ENCODE measurements at regions not wholly inside any gene's neighbourhood (a gene's known extent, or its start where the extent isn't known, plus 50 kb on each side); places are given as distances from the start of the nearest gene placed in this dataset.
"Not testable (repeated sequence)": the region's sequence is repeated elsewhere in the genome, so short reads cannot be mapped to it uniquely, and the experiment has no call there.

GRCh38 chr2:139550873-139551272 is 770.7 kb upstream of the NXPH2 start:
- DNase-seq (ENCODE audit: low spot score), result no peak

DNA sequence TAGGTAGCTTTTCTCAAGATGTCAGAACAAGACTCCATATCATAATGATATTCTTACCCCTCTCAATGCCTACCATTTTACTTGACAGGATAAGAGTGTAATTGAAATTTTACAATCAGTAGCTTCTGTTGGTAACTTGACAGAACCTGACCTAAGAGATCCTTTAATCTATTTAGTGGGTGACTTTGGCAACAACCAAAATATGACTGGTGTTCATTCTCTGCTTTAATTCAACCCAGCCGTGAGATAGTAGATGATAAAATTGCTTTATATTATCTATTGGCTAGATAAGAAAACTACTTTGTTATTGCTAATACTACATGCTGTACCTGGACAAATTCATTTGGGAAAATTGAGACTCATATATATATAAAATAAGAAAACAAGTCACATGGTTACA is 770.2 kb upstream of the NXPH2 start:
- DNase-seq (ENCODE audit: low spot score), result no peak

GRCh38 chr2:139544186-139544851 is 764.1 kb upstream of the NXPH2 start:
- no peak for DNase-seq (ENCODE audit: low spot score)

DNA sequence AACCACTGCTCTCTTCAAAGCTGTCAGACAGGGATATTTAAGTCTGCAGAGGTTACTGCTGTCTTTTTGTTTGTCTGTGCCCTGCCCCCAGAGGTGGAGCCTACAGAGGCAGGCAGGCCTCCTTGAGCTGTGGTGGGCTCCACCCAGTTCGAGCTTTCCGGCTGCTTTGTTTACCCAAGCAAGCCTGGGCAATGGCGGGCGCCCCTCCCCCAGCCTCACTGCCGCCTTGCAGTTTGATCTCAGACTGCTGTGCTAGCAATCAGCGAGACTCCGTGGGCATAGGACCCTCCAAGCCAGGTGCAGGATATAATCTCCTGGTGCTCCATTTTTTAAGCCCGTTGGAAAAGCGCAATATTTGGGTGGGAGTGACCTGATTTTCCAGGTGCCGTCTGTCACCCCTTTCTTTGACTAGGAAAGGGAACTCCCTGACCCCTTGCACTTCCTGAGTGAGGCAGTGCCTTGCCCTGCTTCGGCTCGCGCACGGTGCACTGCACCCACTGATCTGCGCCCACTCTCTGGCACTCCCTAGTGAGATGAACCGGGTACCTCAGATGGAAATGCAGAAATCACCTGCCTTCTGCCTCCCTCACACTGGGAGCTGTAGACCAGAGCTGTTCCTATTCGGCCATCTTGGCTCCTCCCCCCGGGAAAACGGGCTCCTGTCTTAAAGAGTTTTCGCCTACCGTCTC is 758.3 kb upstream of the NXPH2 start:
- not testable (repeated sequence) for DNase-seq (ENCODE audit: low spot score)

DNA sequence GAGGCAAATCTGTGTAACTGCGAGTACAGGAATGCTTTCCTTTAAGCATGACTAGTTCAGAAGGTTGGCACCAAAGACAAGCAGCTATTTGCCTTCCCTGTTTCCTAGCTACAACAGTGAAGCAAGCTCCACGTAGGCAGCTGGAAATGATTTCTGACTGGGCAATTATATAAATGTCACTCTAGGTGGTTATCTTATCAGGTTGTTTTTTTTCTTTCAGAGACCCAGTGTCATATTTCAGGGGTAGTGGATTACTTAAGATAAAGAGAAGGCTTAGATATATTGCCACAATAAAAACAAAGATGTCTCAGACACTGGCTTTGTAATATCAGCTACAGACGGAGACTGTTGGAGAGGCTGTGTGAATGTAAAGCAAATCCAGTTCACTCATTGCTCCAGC is 748.9 kb upstream of the NXPH2 start:
- DNase-seq (ENCODE audit: low spot score), result no peak

- no peak for DNase-seq (ENCODE audit: low spot score)
Observed at GRCh38 chr2:139526781-139527180, 746.6 kb upstream of the NXPH2 start.

DNA sequence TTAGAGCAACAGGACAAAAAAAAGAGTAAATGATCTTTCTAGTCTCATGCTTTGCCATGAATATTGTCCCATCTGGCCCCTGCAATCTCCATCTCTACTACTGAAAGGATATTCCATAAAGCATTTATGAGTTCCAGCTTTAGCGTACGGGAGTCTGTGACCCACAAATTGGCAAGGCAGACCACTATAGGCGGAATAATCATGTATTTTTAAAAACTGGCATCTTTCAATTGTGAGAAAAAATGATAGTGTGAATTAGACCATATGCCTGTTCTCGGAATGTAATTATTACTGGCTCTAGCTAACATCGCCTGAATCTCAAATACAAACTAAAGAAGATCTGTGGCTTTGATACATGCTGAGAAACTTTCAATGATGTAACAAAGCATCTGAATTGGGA is 738.1 kb upstream of the NXPH2 start:
- DNase-seq (ENCODE audit: low spot score), result no peak

- no peak for DNase-seq (ENCODE audit: low spot score)
Observed at GRCh38 chr2:139514951-139515350, 734.8 kb upstream of the NXPH2 start.

- no peak for DNase-seq (ENCODE audit: low spot score)
Observed at GRCh38 chr2:139495851-139496250, 715.7 kb upstream of the NXPH2 start.

DNA sequence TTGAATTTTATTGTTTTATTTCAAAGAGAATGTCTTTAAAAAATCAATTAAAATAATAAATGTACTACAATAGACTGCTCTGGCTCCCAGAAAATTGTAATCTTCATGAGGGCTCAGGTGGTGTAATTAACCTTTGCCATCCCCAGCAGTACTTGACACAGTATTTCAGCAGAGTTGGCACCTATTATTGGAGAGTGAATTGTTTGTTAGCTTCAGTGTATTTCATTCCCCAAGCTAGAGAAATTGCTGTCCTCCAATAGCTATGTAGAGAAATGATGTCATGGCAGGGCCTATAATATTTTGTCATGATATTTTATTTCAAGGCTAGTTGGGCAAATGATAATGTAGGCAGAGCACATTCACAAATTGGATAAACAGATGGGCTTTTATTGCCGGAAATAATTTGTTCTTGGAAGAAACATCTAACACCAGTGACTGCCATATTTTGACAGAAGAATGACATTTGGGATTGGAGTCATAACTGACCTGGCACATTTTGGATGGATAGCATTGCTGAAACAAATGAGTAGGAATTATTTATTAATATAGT is 712.0 kb upstream of the NXPH2 start:
- DNase-seq (ENCODE audit: low spot score), result no peak

DNA sequence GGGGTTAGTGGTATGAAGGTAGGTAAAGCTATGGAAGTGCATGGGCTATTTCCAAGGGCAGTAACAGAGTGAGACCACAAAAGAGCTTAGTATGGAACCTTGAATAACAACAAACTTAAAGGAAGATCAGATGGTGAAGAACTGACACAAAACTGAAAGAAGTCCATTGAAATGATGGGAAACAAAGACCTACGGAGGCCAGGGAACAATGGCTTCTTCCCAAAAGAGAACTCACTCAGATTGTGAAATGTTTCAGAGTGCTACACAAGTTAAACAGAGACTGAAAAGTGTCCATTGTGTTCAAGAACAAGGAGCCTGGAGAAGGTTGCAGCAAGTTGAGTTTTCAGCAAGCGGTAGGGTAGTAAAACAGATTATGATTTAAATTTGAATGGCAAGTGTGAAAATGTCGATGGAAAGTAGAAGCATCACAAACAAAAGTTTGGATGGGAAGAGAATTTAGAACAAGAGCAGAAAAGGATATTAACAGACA is 700.0 kb upstream of the NXPH2 start:
- DNase-seq (ENCODE audit: low spot score), result no peak

- DNase-seq (ENCODE audit: low spot score), result no peak
Observed at GRCh38 chr2:139478165-139478914, 698.1 kb upstream of the NXPH2 start.

DNA sequence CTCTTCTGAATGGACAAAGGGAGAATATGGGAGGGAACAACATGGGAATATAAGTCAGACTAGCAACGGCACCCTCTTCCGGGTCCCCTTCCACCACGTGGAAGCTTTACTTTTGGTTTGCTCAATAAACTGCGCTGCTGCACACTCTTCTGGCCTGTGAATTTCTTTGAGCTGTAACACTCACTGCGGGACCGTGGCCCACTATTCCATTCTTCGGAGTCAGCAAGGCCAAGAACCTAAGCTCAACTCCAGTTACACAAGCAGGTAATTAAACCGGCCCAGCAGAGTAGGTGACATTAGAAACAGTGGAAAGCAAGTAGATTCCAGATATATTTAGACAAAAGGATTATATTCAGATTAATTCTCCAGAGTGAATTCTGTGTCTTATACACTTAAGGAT is 697.4 kb upstream of the NXPH2 start:
- no peak for DNase-seq (ENCODE audit: low spot score)

- no peak for DNase-seq (ENCODE audit: low spot score)
Observed at GRCh38 chr2:139469985-139470384, 689.8 kb upstream of the NXPH2 start.

GRCh38 chr2:139465789-139466188 is 685.6 kb upstream of the NXPH2 start:
- no peak for DNase-seq (ENCODE audit: low spot score)

- DNase-seq (ENCODE audit: low spot score), result no peak
Observed at GRCh38 chr2:139457873-139458272, 677.7 kb upstream of the NXPH2 start.

- DNase-seq (ENCODE audit: low spot score), result no peak
Observed at GRCh38 chr2:139454251-139454650, 674.1 kb upstream of the NXPH2 start.

- DNase-seq (ENCODE audit: low spot score), result no peak
Observed at GRCh38 chr2:139439100-139439499, 658.9 kb upstream of the NXPH2 start.

DNA sequence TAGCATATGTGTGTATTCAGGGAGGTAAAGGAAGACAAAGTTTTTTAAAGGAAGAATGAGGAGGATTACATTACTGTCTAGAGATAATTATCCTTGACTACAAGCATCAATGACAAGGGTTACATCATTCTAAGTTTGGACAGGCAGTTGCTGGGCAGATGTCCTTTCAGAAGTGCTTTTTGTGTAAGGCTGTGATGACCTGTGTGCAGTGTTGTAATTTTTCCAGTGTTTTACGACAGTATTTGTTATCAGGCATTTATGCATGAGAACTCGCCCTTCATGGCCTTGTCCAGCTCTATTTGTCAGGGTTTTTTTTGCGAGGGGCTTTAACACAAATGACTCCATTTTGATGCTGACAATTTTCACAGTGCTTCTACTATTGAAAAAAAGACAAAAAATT is 658.3 kb upstream of the NXPH2 start:
- DNase-seq (ENCODE audit: low spot score), result no peak

- DNase-seq (ENCODE audit: low spot score), result no peak
Observed at GRCh38 chr2:139427164-139427563, 647.0 kb upstream of the NXPH2 start.

DNA sequence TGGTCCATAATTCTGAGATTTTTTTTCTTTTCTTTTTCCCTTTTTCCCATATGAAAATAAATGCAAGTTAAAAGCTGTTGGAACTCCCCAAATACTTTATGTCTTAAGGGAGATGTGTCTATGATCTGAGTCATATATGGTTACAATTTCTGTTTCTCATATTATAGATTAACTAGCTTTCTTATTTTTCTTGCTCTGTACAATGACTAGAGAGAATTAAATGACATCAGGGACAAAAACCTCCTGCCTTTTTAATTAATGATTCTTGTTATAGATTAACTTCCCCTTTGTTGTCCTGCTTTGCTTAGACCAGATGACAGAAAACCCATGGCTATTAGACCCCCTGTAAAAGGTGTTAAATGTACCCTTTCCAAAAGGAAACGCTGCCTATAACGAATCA is 643.9 kb upstream of the NXPH2 start:
- no peak for DNase-seq (ENCODE audit: low spot score)

DNA sequence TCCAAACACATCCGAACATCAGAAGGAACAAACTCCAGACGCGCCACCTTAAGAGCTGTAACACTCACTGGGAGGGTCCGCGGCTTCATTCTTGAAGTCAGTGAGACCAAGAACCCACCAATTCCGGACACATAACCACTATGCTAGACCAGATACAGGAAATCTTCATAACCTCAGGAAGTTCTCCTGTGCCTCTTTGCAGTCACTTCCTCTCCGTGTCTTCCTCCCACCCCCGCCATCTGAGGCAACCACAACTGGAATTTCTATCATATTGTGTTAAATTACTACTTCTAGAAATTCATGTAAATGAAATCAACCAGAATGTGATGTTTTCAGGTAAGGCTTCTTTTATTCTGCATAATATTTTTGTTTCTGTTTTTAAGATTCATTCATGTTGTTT is 631.0 kb upstream of the NXPH2 start:
- no peak for DNase-seq (ENCODE audit: low spot score)

- not testable (repeated sequence) for DNase-seq (ENCODE audit: low spot score)
Observed at GRCh38 chr2:139410833-139411174, 630.6 kb upstream of the NXPH2 start.

All from hepatic stellate cell (primary cell).